Glutamatergic neuron (in vitro differentiated cells): ENCODE measurements at regions not wholly inside any gene's neighbourhood (a gene's known extent, or its start where the extent isn't known, plus 50 kb on each side); places are given as distances from the start of the nearest gene placed in this dataset.

Experiments used
- DNase-seq: peaks from one replicate; pipeline ENCODE4 v3.0.0; 2022
- H3K27ac Mint-ChIP-seq: one replicate; pipeline ENCODE4 v1.8.0; 2020; ENCODE audit warnings: mild to moderate bottlenecking, mixed read lengths, inconsistent platforms; ENCODE audit not compliant: unreplicated experiment
- H3K27me3 Mint-ChIP-seq: one replicate; pipeline ENCODE4 v1.8.0; 2020; ENCODE audit warnings: mild to moderate bottlenecking, moderate library complexity, mixed read lengths, inconsistent platforms; ENCODE audit not compliant: unreplicated experiment
- H3K36me3 Mint-ChIP-seq: one replicate; pipeline ENCODE4 v1.8.0; 2020; ENCODE audit warnings: mild to moderate bottlenecking, mixed read lengths, inconsistent platforms; ENCODE audit not compliant: unreplicated experiment
- H3K4me1 Mint-ChIP-seq: one replicate; pipeline ENCODE4 v1.8.0; 2020; ENCODE audit warnings: mild to moderate bottlenecking, low read depth, mixed read lengths, inconsistent platforms; ENCODE audit not compliant: unreplicated experiment
- H3K4me3 Mint-ChIP-seq: one replicate; pipeline ENCODE4 v1.8.0; 2020; ENCODE audit warnings: mild to moderate bottlenecking, mixed read lengths, inconsistent platforms; ENCODE audit not compliant: unreplicated experiment
- H3K9me3 Mint-ChIP-seq: one replicate; pipeline ENCODE4 v1.8.0; 2020; ENCODE audit warnings: mild to moderate bottlenecking, moderate library complexity, mixed read lengths, inconsistent platforms; ENCODE audit not compliant: unreplicated experiment
- TF ChIP-seq, protein P1 (sequence below): fragments of 200-600 bp; sonication (generic); IDR thresholded peaks from one replicate; pipeline ENCODE4 v1.5.0; 2021; ENCODE audit not compliant: partially characterized antibody, unreplicated experiment

DNA sequence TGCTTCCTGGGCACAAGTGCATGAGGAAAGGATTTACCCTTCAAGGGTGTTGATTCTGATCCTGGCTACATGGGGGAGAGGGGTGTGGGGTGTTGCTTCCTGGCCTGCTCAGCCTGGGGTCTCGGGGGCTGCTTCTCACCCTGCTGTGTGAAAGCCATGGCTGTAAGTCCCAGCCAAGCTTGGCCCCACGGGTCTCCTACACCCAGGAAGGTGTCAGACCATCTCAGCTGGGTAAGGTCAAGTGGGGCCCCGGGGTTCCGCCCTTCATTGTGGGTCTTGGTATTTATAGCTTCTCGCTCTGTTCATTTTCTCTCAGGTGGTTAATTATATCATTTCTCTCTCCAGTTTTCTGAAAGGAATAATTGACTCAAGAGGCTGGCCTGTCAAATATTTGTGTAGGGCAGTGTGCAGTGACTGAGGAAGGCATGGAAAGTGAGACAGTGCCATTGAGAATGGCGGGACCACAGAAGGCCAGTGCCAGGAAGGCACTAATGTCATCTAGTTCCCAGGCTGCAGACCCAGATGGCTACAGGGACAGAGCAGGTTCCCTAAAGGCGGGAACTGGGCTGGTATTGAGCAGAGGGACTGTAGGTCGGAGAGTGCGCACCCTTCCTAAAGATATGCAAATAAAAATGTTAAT, 126.0 kb downstream of the FOXD1 start:
- Mint-ChIP-seq H3K9me3 (no peaks in the 10 kb centered on the region), H3K27ac (no peak overlapping the region), H3K27me3 (peaks cover 2% of the 10 kb centered on the region), H3K4me3 (no peak overlapping the region), H3K4me1 (no peaks in the 10 kb centered on the region), H3K36me3 (no peaks in the 10 kb centered on the region)
- TF ChIP-seq, protein P1, sequence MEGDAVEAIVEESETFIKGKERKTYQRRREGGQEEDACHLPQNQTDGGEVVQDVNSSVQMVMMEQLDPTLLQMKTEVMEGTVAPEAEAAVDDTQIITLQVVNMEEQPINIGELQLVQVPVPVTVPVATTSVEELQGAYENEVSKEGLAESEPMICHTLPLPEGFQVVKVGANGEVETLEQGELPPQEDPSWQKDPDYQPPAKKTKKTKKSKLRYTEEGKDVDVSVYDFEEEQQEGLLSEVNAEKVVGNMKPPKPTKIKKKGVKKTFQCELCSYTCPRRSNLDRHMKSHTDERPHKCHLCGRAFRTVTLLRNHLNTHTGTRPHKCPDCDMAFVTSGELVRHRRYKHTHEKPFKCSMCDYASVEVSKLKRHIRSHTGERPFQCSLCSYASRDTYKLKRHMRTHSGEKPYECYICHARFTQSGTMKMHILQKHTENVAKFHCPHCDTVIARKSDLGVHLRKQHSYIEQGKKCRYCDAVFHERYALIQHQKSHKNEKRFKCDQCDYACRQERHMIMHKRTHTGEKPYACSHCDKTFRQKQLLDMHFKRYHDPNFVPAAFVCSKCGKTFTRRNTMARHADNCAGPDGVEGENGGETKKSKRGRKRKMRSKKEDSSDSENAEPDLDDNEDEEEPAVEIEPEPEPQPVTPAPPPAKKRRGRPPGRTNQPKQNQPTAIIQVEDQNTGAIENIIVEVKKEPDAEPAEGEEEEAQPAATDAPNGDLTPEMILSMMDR, result no peak
- no peak for DNase-seq

DNA sequence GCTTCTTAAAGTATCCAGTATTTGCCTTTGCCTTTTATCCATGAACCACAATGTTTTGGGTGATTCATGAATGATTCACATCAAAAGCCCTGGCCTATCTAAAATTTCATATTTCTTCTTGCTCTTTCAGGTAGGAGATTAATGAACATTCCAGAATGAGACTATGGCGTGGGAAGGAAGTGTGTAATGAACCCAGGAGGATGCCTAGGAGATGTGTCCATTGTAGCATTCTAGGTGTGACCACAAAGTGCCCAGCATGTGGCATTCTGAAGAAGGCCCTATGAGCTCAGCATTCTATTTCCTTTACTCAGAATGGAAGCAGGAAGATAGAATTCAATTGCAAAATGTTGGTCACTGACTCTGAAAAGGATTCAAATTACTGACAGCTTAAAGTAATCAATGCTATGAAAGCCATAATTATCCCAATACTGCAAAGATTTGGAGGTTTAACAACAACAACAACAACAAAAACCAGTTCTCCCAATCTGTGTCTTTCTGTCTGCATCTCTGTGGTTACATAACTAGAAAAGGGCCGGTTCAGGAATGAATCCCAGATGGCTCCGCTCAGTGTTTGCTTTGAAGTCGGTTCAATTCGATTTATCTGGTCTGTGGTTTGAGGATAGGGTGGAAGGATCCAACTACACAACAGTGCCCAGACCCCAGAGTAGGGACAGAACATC, 126.7 kb downstream of the FOXD1 start:
- Mint-ChIP-seq H3K27me3 (peaks cover 2% of the 10 kb centered on the region), H3K36me3 (no peaks in the 10 kb centered on the region), H3K9me3 (no peaks in the 10 kb centered on the region), H3K4me3 (no peak overlapping the region), H3K27ac (no peak overlapping the region), H3K4me1 (peaks cover 3% of the 10 kb centered on the region)
- TF ChIP-seq, protein P1, result no peak
- DNase-seq, result no peak

DNA sequence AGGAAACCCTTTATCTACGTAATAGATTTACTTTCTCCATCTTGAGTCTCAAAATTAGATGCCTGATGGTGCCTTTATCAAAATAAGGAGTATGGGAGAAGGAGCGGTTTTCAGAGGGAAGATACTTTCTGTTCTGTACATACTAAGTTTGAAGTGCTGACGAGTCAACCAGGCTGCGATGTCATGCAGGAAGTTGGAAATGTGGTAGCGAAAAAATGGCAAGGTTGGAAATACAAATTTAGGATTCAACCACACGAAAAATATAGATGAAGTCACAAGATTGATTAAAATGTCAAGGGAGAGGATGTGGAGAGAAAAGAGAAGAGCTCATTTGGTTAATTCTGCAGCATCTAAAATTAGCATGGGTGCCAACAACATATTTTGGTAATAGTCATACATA, 129.5 kb downstream of the FOXD1 start:
- H3K4me1 Mint-ChIP-seq, result peaks cover 3% of the 10 kb centered on the region
- H3K36me3 Mint-ChIP-seq, result no peaks in the 10 kb centered on the region
- TF ChIP-seq, protein P1, result no peak
- H3K9me3 Mint-ChIP-seq, result no peaks in the 10 kb centered on the region
- no peak overlapping the region for H3K4me3 Mint-ChIP-seq
- DNase-seq, result no peak
- no peak overlapping the region for H3K27ac Mint-ChIP-seq
- H3K27me3 Mint-ChIP-seq, result peaks cover 2% of the 10 kb centered on the region

DNA sequence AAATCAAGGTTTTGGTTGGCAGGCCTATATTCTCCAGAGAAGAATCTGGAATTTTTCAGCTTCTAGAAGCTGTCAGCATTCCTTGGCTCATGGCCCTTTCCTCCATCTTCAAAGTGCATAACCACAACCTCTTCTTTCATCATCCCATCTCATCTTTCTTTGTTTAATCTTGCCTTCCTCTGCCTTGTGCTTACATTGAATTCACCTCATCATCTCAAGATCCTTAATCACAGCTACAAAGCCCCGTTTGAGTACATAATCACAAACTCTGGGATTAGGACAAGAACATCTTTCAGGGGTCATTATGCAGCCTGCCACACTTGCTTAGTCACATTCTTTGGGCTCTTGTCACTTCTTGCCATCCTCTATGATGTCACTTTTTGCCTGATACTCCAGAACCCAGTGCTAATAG, 130.3 kb downstream of the FOXD1 start:
- no peaks in the 10 kb centered on the region for H3K36me3 Mint-ChIP-seq
- no peak overlapping the region for H3K4me3 Mint-ChIP-seq
- H3K4me1 Mint-ChIP-seq, result peaks cover 3% of the 10 kb centered on the region
- H3K27me3 Mint-ChIP-seq, result peaks cover 4% of the 10 kb centered on the region
- TF ChIP-seq, protein P1, result no peak
- no peak for DNase-seq
- no peaks in the 10 kb centered on the region for H3K9me3 Mint-ChIP-seq
- no peak overlapping the region for H3K27ac Mint-ChIP-seq

DNA sequence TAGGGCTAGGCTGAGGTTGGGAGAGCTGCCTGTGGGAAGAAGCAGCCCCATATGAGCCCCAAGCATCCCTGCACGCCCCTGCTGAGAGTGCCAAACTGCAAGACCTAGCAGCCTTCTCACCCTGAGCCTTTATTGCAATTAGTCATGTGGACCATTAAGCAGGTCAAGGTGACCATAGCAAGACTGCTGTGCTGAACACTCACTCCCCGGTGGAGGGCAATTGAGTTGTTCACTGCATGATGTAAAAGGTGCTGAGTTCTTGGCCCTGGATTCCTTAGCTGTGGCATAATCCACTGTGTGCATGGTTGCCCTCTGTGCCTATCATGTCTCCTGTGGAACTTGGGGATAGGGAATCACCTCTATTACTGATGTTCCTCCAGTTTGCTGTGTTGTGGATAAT, 131.1 kb downstream of the FOXD1 start:
- no peaks in the 10 kb centered on the region for H3K9me3 Mint-ChIP-seq

More for the DNA sequence above, 131.1 kb downstream of the FOXD1 start:
- no peak overlapping the region for H3K4me3 Mint-ChIP-seq
- TF ChIP-seq, protein P1, result no peak
- peaks cover 3% of the 10 kb centered on the region for H3K4me1 Mint-ChIP-seq
- no peak for DNase-seq
- peaks cover 9% of the 10 kb centered on the region for H3K27me3 Mint-ChIP-seq
- H3K36me3 Mint-ChIP-seq, result no peaks in the 10 kb centered on the region
- H3K27ac Mint-ChIP-seq, result no peak overlapping the region
